Uterus (tissue), 2 donors: ENCODE measurements at regions not wholly inside any gene's neighbourhood (a gene's known extent, or its start where the extent isn't known, plus 50 kb on each side); places are given as distances from the start of the nearest gene placed in this dataset.

Experiments
- POLR2A ChIP-seq, 2 donors: fragments of 450-650 bp; IDR thresholded peaks; one replicate each; pipeline ENCODE4 v1.6.1; 2016; ENCODE audit warnings: antibody characterized with exemption in 2 of 2, mild to moderate bottlenecking in 1 of 2, moderate library complexity in 1 of 2
- TF ChIP-seq, protein P1 (sequence below), 4 experiments: fragments of 200-600 bp in 2 of 4; fragments of 450-650 bp in 2 of 4; sonication (generic) in 2 of 4; IDR thresholded peaks; one replicate each; pipeline ENCODE4 v1.5.1; 2016 to 2019; ENCODE audit warnings: antibody characterized with exemption in 4 of 4, mild to moderate bottlenecking in 2 of 4, moderate library complexity in 1 of 4

DNA sequence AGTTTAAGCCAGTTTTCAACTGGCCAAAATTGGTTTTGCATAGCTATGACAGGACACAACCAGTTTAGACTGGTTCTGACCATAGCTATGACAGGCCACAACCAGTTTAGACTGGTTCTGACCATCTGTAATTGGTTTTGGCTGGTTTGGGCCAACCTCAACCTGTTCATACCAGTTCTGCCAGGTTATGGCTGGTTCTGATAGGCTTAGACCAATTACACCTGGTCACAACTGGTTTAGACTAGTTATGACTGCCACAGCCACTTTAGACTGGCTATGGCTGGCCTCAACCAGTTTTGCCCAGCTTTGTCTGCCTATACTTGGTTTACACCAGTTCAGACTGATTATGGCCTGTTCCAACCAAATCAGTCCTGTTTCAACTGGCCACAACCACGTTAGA is 353.2 kb upstream of the CAMK1G start:
- TF ChIP-seq, protein P1, sequence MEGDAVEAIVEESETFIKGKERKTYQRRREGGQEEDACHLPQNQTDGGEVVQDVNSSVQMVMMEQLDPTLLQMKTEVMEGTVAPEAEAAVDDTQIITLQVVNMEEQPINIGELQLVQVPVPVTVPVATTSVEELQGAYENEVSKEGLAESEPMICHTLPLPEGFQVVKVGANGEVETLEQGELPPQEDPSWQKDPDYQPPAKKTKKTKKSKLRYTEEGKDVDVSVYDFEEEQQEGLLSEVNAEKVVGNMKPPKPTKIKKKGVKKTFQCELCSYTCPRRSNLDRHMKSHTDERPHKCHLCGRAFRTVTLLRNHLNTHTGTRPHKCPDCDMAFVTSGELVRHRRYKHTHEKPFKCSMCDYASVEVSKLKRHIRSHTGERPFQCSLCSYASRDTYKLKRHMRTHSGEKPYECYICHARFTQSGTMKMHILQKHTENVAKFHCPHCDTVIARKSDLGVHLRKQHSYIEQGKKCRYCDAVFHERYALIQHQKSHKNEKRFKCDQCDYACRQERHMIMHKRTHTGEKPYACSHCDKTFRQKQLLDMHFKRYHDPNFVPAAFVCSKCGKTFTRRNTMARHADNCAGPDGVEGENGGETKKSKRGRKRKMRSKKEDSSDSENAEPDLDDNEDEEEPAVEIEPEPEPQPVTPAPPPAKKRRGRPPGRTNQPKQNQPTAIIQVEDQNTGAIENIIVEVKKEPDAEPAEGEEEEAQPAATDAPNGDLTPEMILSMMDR (IDR thresholded peaks at IDR 0.05): no peak
- no peak for TF ChIP-seq POLR2A (IDR thresholded peaks at IDR 0.05)
